ENCODE measurements at regions not wholly inside any gene's neighbourhood (a gene's known extent, or its start where the extent isn't known, plus 50 kb on each side); places are given as distances from the start of the nearest gene placed in this dataset.

- H3K9ac ChIP-seq (ENCODE audit: low read depth, low read length), result no peak overlapping the region
- H3K4me3 ChIP-seq (ENCODE audit: low read depth in 1 of 2, low read length in 2 of 2), result no peak overlapping the region
- H3K27me3 ChIP-seq (ENCODE audit: insufficient read depth, low read length, poor library complexity), result peaks cover 2% of the 10 kb centered on the region
- DNase-seq, result no peak
- ATAC-seq (ENCODE audit: insufficient read depth, low read depth), result no peak
- no peaks in the 10 kb centered on the region for H3K4me1 ChIP-seq (ENCODE audit: insufficient read depth, low read length)
- no peak overlapping the region for H3K27ac ChIP-seq (ENCODE audit: low read length)
- no peak overlapping the region for H3K4me2 ChIP-seq (ENCODE audit: insufficient read depth, low read length)
- H3K9me3 ChIP-seq (ENCODE audit: insufficient read depth, low read length, severe bottlenecking), result no peaks in the 10 kb centered on the region
- no peak for TF ChIP-seq CTCF (IDR thresholded peaks at IDR 0.05; ENCODE audit: borderline replicate concordance, extremely low read depth, low read length, poor library complexity, severe bottlenecking)
- TF ChIP-seq EZH2 (IDR thresholded peaks at IDR 0.05; ENCODE audit: borderline replicate concordance, low read depth, low read length, severe bottlenecking), result no peak
- H4K20me1 ChIP-seq (ENCODE audit: insufficient read depth, low read length), result no peaks in the 10 kb centered on the region
- no peaks in the 10 kb centered on the region for H3K36me3 ChIP-seq (ENCODE audit: insufficient read depth, low read length)
- no peak overlapping the region for H2AFZ ChIP-seq (ENCODE audit: low read depth, low read length)
- H3K79me2 ChIP-seq (ENCODE audit: insufficient read depth, low read length), result no peaks in the 10 kb centered on the region
These were observed 137.3 kb upstream of the RANBP3L start for GRCh38 chr5:36438765-36439561.

- no peak overlapping the region for H2AFZ ChIP-seq (ENCODE audit: low read depth, low read length)
- no peak overlapping the region for H3K9ac ChIP-seq (ENCODE audit: low read depth, low read length)
- no peaks in the 10 kb centered on the region for H3K79me2 ChIP-seq (ENCODE audit: insufficient read depth, low read length)
- no peak for TF ChIP-seq CTCF (IDR thresholded peaks at IDR 0.05; ENCODE audit: borderline replicate concordance, extremely low read depth, low read length, poor library complexity, severe bottlenecking)
- TF ChIP-seq EZH2 (IDR thresholded peaks at IDR 0.05; ENCODE audit: borderline replicate concordance, low read depth, low read length, severe bottlenecking), result no peak
- ATAC-seq (ENCODE audit: insufficient read depth, low read depth) (no peak), DNase-seq (no peak)
- no peaks in the 10 kb centered on the region for H3K9me3 ChIP-seq (ENCODE audit: insufficient read depth, low read length, severe bottlenecking)
- H4K20me1 ChIP-seq (ENCODE audit: insufficient read depth, low read length), result no peaks in the 10 kb centered on the region
- no peak overlapping the region for H3K4me3 ChIP-seq (ENCODE audit: low read depth in 1 of 2, low read length in 2 of 2)
- no peaks in the 10 kb centered on the region for H3K36me3 ChIP-seq (ENCODE audit: insufficient read depth, low read length)
- H3K4me2 ChIP-seq (ENCODE audit: insufficient read depth, low read length), result no peak overlapping the region
- H3K27ac ChIP-seq (ENCODE audit: low read length), result no peak overlapping the region
- H3K27me3 ChIP-seq (ENCODE audit: insufficient read depth, low read length, poor library complexity), result peaks cover 2% of the 10 kb centered on the region
- no peaks in the 10 kb centered on the region for H3K4me1 ChIP-seq (ENCODE audit: insufficient read depth, low read length)
These were observed 138.6 kb upstream of the RANBP3L start for GRCh38 chr5:36440300-36440699.

GRCh38 chr5:36441280-36441679 is 139.6 kb upstream of the RANBP3L start:
- no peak overlapping the region for H3K4me2 ChIP-seq (ENCODE audit: insufficient read depth, low read length)
- DNase-seq (no peak), ATAC-seq (ENCODE audit: insufficient read depth, low read depth) (no peak)
- H3K27ac ChIP-seq (ENCODE audit: low read length), result no peak overlapping the region
- no peaks in the 10 kb centered on the region for H4K20me1 ChIP-seq (ENCODE audit: insufficient read depth, low read length)
- no peaks in the 10 kb centered on the region for H3K36me3 ChIP-seq (ENCODE audit: insufficient read depth, low read length)
- H3K4me1 ChIP-seq (ENCODE audit: insufficient read depth, low read length), result no peaks in the 10 kb centered on the region
- H3K4me3 ChIP-seq (ENCODE audit: low read depth in 1 of 2, low read length in 2 of 2), result no peak overlapping the region
- no peak overlapping the region for H3K9ac ChIP-seq (ENCODE audit: low read depth, low read length)
- TF ChIP-seq CTCF (IDR thresholded peaks at IDR 0.05; ENCODE audit: borderline replicate concordance, extremely low read depth, low read length, poor library complexity, severe bottlenecking) (no peak), EZH2 (IDR thresholded peaks at IDR 0.05; ENCODE audit: borderline replicate concordance, low read depth, low read length, severe bottlenecking) (no peak)
- peaks cover 2% of the 10 kb centered on the region for H3K27me3 ChIP-seq (ENCODE audit: insufficient read depth, low read length, poor library complexity)
- no peaks in the 10 kb centered on the region for H3K9me3 ChIP-seq (ENCODE audit: insufficient read depth, low read length, severe bottlenecking)
- H2AFZ ChIP-seq (ENCODE audit: low read depth, low read length), result no peak overlapping the region
- no peaks in the 10 kb centered on the region for H3K79me2 ChIP-seq (ENCODE audit: insufficient read depth, low read length)
